Liver (tissue), 8 donors: ENCODE measurements at regions not wholly inside any gene's neighbourhood (a gene's known extent, or its start where the extent isn't known, plus 50 kb on each side); places are given as distances from the start of the nearest gene placed in this dataset.

Source experiments
- DNase-seq: peaks from one replicate; pipeline ENCODE4 v3.0.0-alpha.2; 2017; ENCODE audit warnings: low spot score
- H3K27ac ChIP-seq, 2 donors: one replicate each; pipeline ENCODE4 v1.7.0; 2013; ENCODE audit warnings: inconsistent platforms in 2 of 2, low read length in 2 of 2, control low read depth in 1 of 2, low read depth in 1 of 2, mild to moderate bottlenecking in 1 of 2
- H3K27me3 ChIP-seq, 4 donors: one replicate each; pipeline versions ENCODE4 v1.6.1 to v1.7.0; 2013; ENCODE audit warnings: low read length in 3 of 4, inconsistent platforms in 1 of 4, mild to moderate bottlenecking in 1 of 4, moderate library complexity in 1 of 4; ENCODE audit not compliant: control insufficient read depth in 4 of 4, insufficient read depth in 4 of 4
- H3K36me3 ChIP-seq, 4 donors: one replicate each; pipeline versions ENCODE4 v1.6.1 to v1.7.0; 2013; ENCODE audit warnings: low read length in 3 of 4, mild to moderate bottlenecking in 3 of 4, low read depth in 1 of 4, moderate library complexity in 1 of 4; ENCODE audit not compliant: control insufficient read depth in 4 of 4, insufficient read depth in 3 of 4
- H3K4me1 ChIP-seq, 4 donors: one replicate each; pipeline versions ENCODE4 v1.6.1 to v1.7.0; 2013; ENCODE audit warnings: low read length in 3 of 4, mild to moderate bottlenecking in 3 of 4, moderate library complexity in 1 of 4; ENCODE audit not compliant: control insufficient read depth in 4 of 4, insufficient read depth in 4 of 4
- H3K4me3 ChIP-seq, 3 donors: one replicate each; pipeline versions ENCODE4 v1.6.1 to v1.7.0; 2013; ENCODE audit warnings: low read length in 3 of 3, control low read depth in 1 of 3, low read depth in 1 of 3, mild to moderate bottlenecking in 1 of 3
- H3K9ac ChIP-seq, 2 donors: one replicate each; pipeline ENCODE4 v1.7.0; 2013; ENCODE audit warnings: low read length in 2 of 2, mild to moderate bottlenecking in 2 of 2, moderate library complexity in 2 of 2, control low read depth in 1 of 2, low read depth in 1 of 2
- H3K9me3 ChIP-seq, 4 donors: one replicate each; pipeline versions ENCODE4 v1.6.1 to v1.7.0; 2013; ENCODE audit warnings: low read length in 3 of 4; ENCODE audit not compliant: control insufficient read depth in 4 of 4
- ATF3 ChIP-seq: IDR thresholded peaks from 2 replicates; pipeline ENCODE4 v1.6.1; 2016; ENCODE audit warnings: antibody characterized with exemption
- CTCF ChIP-seq: fragments of 150-350 bp; IDR thresholded peaks from 2 replicates; pipeline ENCODE4 v1.5.1; 2017; ENCODE audit warnings: improper control_type of control experiment, low read depth, low read length; ENCODE audit not compliant: missing input control
- EGR1 ChIP-seq, 2 donors: IDR thresholded peaks; 2 replicates each; pipeline ENCODE4 v1.6.1; 2016 to 2018; ENCODE audit warnings: antibody characterized with exemption in 2 of 2, low read depth in 2 of 2
- FOXA1 ChIP-seq: IDR thresholded peaks from 2 replicates; pipeline ENCODE4 v1.6.1; 2016; ENCODE audit warnings: antibody characterized with exemption
- FOXA2 ChIP-seq: IDR thresholded peaks from 2 replicates; pipeline ENCODE4 v1.6.1; 2016; ENCODE audit warnings: antibody characterized with exemption
- GABPA ChIP-seq, 2 donors: IDR thresholded peaks in 1 of 2; conservative IDR thresholded peaks in 1 of 2; 2 replicates each; pipeline ENCODE4 v1.6.1; 2016; ENCODE audit warnings: antibody characterized with exemption in 2 of 2, mild to moderate bottlenecking in 1 of 2, moderate library complexity in 1 of 2
- HNF4A ChIP-seq, 2 donors: conservative IDR thresholded peaks; 2 replicates each; pipeline ENCODE4 v1.6.1; 2016; ENCODE audit warnings: antibody characterized with exemption in 2 of 2, mild to moderate bottlenecking in 2 of 2
- HNF4G ChIP-seq: IDR thresholded peaks from 2 replicates; pipeline ENCODE4 v1.6.1; 2016; ENCODE audit warnings: antibody characterized with exemption
- JUND ChIP-seq, 2 donors: IDR thresholded peaks; 2 replicates each; pipeline ENCODE4 v1.6.1; 2016; ENCODE audit warnings: antibody characterized with exemption in 2 of 2
- MAX ChIP-seq: IDR thresholded peaks from 2 replicates; pipeline ENCODE4 v1.6.1; 2016; ENCODE audit warnings: antibody characterized with exemption
- NR2F2 ChIP-seq: IDR thresholded peaks from 2 replicates; pipeline ENCODE4 v1.6.1; 2016; ENCODE audit warnings: antibody characterized with exemption
- RAD21 ChIP-seq, 2 donors: IDR thresholded peaks; 2 replicates each; pipeline ENCODE4 v1.6.1; 2016; ENCODE audit warnings: antibody characterized with exemption in 2 of 2, mild to moderate bottlenecking in 2 of 2
- REST ChIP-seq: IDR thresholded peaks from 2 replicates; pipeline ENCODE4 v1.6.1; 2016; ENCODE audit warnings: antibody characterized with exemption, mild to moderate bottlenecking
- TAF1 ChIP-seq: conservative IDR thresholded peaks from 2 replicates; pipeline ENCODE4 v1.6.1; 2016; ENCODE audit warnings: antibody characterized with exemption, mild to moderate bottlenecking
- YY1 ChIP-seq: IDR thresholded peaks from 2 replicates; pipeline ENCODE4 v1.6.1; 2016; ENCODE audit warnings: antibody characterized with exemption, mild to moderate bottlenecking
- ZBTB33 ChIP-seq: IDR thresholded peaks from 2 replicates; pipeline ENCODE4 v1.6.1; 2016; ENCODE audit warnings: antibody characterized with exemption
- WGBS: extraction: QIAGEN DNeasy Blood & Tissue Kit; methylation state at CpG from one replicate; pipeline ENCODE4 v1.1.7; 2013; 5-methylcytosine and 5-hydroxymethylcytosine counted together
- donor health status: healthy.
- donor health status: healthy.
- donor health status: healthy.
- donor health status: healthy.
- donor health status: healthy.

- WGBS, result 75% methylated on average over 5 of the region's 5 CpGs
- H3K27me3 ChIP-seq, result peaks cover 0 to 2% (median 0%) of the 10 kb centered on the region in 4 donors
- DNase-seq, result no peak
- no peaks in the 10 kb centered on the region for H3K9me3 ChIP-seq
- no peaks in the 10 kb centered on the region for H3K36me3 ChIP-seq
- no peak overlapping the region for H3K27ac ChIP-seq
- TF ChIP-seq ATF3, result no peak
- no peaks in the 10 kb centered on the region for H3K4me1 ChIP-seq
- no peak overlapping the region for H3K9ac ChIP-seq
- H3K4me3 ChIP-seq, result no peak overlapping the region
Observed at GRCh38 chr4:181755846-181756245, 487.4 kb upstream of the TENM3 start.

GRCh38 chr4:181756451-181757095 is 486.6 kb upstream of the TENM3 start:
- 62% methylated on average over 5 of the region's 5 CpGs for WGBS
- no peak overlapping the region for H3K9ac ChIP-seq
- TF ChIP-seq REST, result no peak
- no peak for TF ChIP-seq JUND (IDR thresholded peaks at IDR 0.05)
- no peak for TF ChIP-seq EGR1 (IDR thresholded peaks at IDR 0.05; ENCODE audit: low read depth in 2 of 2)
- no peak overlapping the region for H3K27ac ChIP-seq
- DNase-seq, result no peak
- H3K27me3 ChIP-seq, result peaks cover 0 to 2% (median 0%) of the 10 kb centered on the region in 4 donors
- no peaks in the 10 kb centered on the region for H3K9me3 ChIP-seq
- H3K36me3 ChIP-seq, result no peaks in the 10 kb centered on the region
- H3K4me1 ChIP-seq, result no peaks in the 10 kb centered on the region
- no peak overlapping the region for H3K4me3 ChIP-seq

GRCh38 chr4:181757098-181757497 is 486.1 kb upstream of the TENM3 start:
- 53% methylated on average over 3 of the region's 3 CpGs for WGBS
- no peak overlapping the region for H3K4me3 ChIP-seq
- TF ChIP-seq CTCF (no peak), MAX (no peak), ATF3 (no peak), TAF1 (no peak), JUND (IDR thresholded peaks at IDR 0.05) (no peak), HNF4G (no peak), FOXA2 (no peak), NR2F2 (no peak), ZBTB33 (no peak), REST (no peak), GABPA (IDR thresholded peaks at IDR 0.05 in 1 of 2, conservative IDR thresholded peaks at IDR 0.05 in 1 of 2) (no peak), HNF4A (conservative IDR thresholded peaks at IDR 0.05) (no peak), YY1 (no peak), FOXA1 (no peak), RAD21 (IDR thresholded peaks at IDR 0.05) (no peak)

More at GRCh38 chr4:181757098-181757497, 486.1 kb upstream of the TENM3 start:
- no peak overlapping the region for H3K27ac ChIP-seq
- DNase-seq, result no peak
- no peaks in the 10 kb centered on the region for H3K4me1 ChIP-seq
- H3K36me3 ChIP-seq, result no peaks in the 10 kb centered on the region
- H3K27me3 ChIP-seq, result peaks cover 0 to 2% (median 0%) of the 10 kb centered on the region in 4 donors
- H3K9ac ChIP-seq, result no peak overlapping the region
- no peaks in the 10 kb centered on the region for H3K9me3 ChIP-seq
